ENCODE measurements at regions not wholly inside any gene's neighbourhood (a gene's known extent, or its start where the extent isn't known, plus 50 kb on each side); places are given as distances from the start of the nearest gene placed in this dataset.

GRCh38 chr18:78571063-78571785 lies 408.4 kb upstream of the SALL3 start:
- no peak overlapping the region for H3K27ac ChIP-seq
- DNase-seq (ENCODE audit: low spot score): no peak
- no peak for TF ChIP-seq CTCF (IDR thresholded peaks at IDR 0.05)
- H3K4me3 ChIP-seq: no peak overlapping the region

GRCh38 chr18:78571831-78572347 lies 407.7 kb upstream of the SALL3 start:
- Histone ChIP-seq H3K27ac (no peak overlapping the region), H3K4me3 (no peak overlapping the region)
- DNase-seq (ENCODE audit: low spot score): no peak
- no peak for TF ChIP-seq CTCF (IDR thresholded peaks at IDR 0.05)

GRCh38 chr18:78573773-78574172 lies 405.8 kb upstream of the SALL3 start:
- no peak overlapping the region for H3K27ac ChIP-seq
- no peak for DNase-seq (ENCODE audit: low spot score)
- no peak overlapping the region for H3K4me3 ChIP-seq
- no peak for TF ChIP-seq CTCF (IDR thresholded peaks at IDR 0.05)

- Histone ChIP-seq H3K27ac (no peak overlapping the region), H3K4me3 (no peak overlapping the region)
- no peak for TF ChIP-seq CTCF (IDR thresholded peaks at IDR 0.05)
- no peak for DNase-seq (ENCODE audit: low spot score)
Observed at GRCh38 chr18:78576967-78577366, 402.7 kb upstream of the SALL3 start.

- TF ChIP-seq CTCF (IDR thresholded peaks at IDR 0.05): no peak
- Histone ChIP-seq H3K27ac (no peak overlapping the region), H3K4me3 (no peak overlapping the region)
- DNase-seq (ENCODE audit: low spot score): peak; percentile 26
Observed at GRCh38 chr18:78579449-78579848, 400.2 kb upstream of the SALL3 start.

- no peak for TF ChIP-seq CTCF (IDR thresholded peaks at IDR 0.05)
- Histone ChIP-seq H3K4me3 (no peak overlapping the region), H3K27ac (no peak overlapping the region)
- DNase-seq (ENCODE audit: low spot score): peak; percentile 47
Observed at GRCh38 chr18:78579854-78580577, 399.6 kb upstream of the SALL3 start.

All from coronary artery (tissue), 2 donors.